IMR-90 (cell line): ENCODE measurements at regions not wholly inside any gene's neighbourhood (a gene's known extent, or its start where the extent isn't known, plus 50 kb on each side); places are given as distances from the start of the nearest gene placed in this dataset.

Source experiments
- ATAC-seq: fragments of 200-7000 bp; cut with Tn5 transposase; 2 replicates; pipeline ENCODE4 v1.9.1; 2020; ENCODE audit warnings: low read depth, mild to moderate bottlenecking, moderate library complexity
- BruUV-seq: library from RNA; stranded (reverse); fragments of 400-500 nt; replicated peaks from 2 replicates; lab custom pipeline; 2021; lab: Mats Ljungman, UMichigan
- CTCF ChIA-PET: fragments of 300-600 bp; formaldehyde crosslinking; extraction: SDS; loops from one replicate; lab custom pipeline; 2021; ENCODE audit warnings: antibody characterized with exemption; lab: Yijun Ruan, JAX
- POLR2A ChIA-PET: fragments of 300-600 bp; sonication (Branson Sonifier 250); formaldehyde crosslinking; loops from one replicate; lab custom pipeline; 2022; ENCODE audit warnings: antibody characterized with exemption; ENCODE audit not compliant: unreplicated experiment; lab: Charles Lee
- DNase-seq: peaks from one replicate; pipeline ENCODE4 v3.0.0; 2013
- H2AFZ ChIP-seq: replicated peaks from 2 replicates; pipeline ENCODE3; 2013; ENCODE audit warnings: low read length, mild to moderate bottlenecking; ENCODE audit not compliant: poor library complexity
- H2AK5ac ChIP-seq: 2 replicates; pipeline ENCODE4 v1.6.1; 2013; ENCODE audit warnings: low read depth, low read length, inconsistent platforms
- H2AK9ac ChIP-seq: replicated peaks from 2 replicates; pipeline ENCODE3; 2013; ENCODE audit warnings: mild to moderate bottlenecking, low read depth, low read length, moderate library complexity; ENCODE audit not compliant: poor library complexity
- H2BK120ac ChIP-seq: 2 replicates; pipeline ENCODE4 v1.6.1; 2013; ENCODE audit warnings: low read depth, low read length, inconsistent platforms
- H2BK15ac ChIP-seq: 3 replicates; pipeline ENCODE4 v1.6.1; 2013; ENCODE audit warnings: low read depth, low read length, inconsistent platforms
- H2BK20ac ChIP-seq: 2 replicates; pipeline ENCODE4 v1.6.1; 2013; ENCODE audit warnings: low read depth, mild to moderate bottlenecking, inconsistent platforms, low read length, moderate library complexity
- H2BK5ac ChIP-seq: 2 replicates; pipeline ENCODE4 v1.6.1; 2013; ENCODE audit warnings: mild to moderate bottlenecking, low read depth, low read length, inconsistent platforms; ENCODE audit not compliant: poor library complexity, severe bottlenecking
- H3K14ac ChIP-seq: replicated peaks from 2 replicates; pipeline ENCODE4 v1.6.1; 2013; ENCODE audit warnings: low read depth, low read length, inconsistent platforms
- H3K18ac ChIP-seq: 2 replicates; pipeline ENCODE4 v1.6.1; 2013; ENCODE audit warnings: low read depth, low read length, control low read depth
- H3K23ac ChIP-seq: 2 replicates; pipeline ENCODE4 v1.6.1; 2013; ENCODE audit warnings: low read depth, low read length, inconsistent platforms
- H3K27ac ChIP-seq: 2 replicates; pipeline ENCODE4 v1.5.1; 2013; ENCODE audit warnings: mild to moderate bottlenecking, control low read depth, low read length; ENCODE audit not compliant: insufficient read depth
- H3K27me3 ChIP-seq: 2 replicates; pipeline ENCODE4 v1.6.1; 2013; ENCODE audit warnings: low read length; ENCODE audit not compliant: control insufficient read depth, insufficient read depth
- H3K36me3 ChIP-seq: 2 replicates; pipeline ENCODE4 v1.6.1; 2013; ENCODE audit warnings: low read length, mixed read lengths; ENCODE audit not compliant: control insufficient read depth, insufficient read depth
- H3K4ac ChIP-seq: 2 replicates; pipeline ENCODE4 v1.6.1; 2013; ENCODE audit warnings: low read depth, low read length, inconsistent platforms
- H3K4me1 ChIP-seq: 2 replicates; pipeline ENCODE4 v1.6.1; 2013; ENCODE audit warnings: low read length, mixed read lengths; ENCODE audit not compliant: control insufficient read depth, insufficient read depth
- H3K4me2 ChIP-seq: 2 replicates; pipeline ENCODE4 v1.6.1; 2013; ENCODE audit warnings: low read depth, mild to moderate bottlenecking, control low read depth, low read length, moderate library complexity
- H3K4me3 ChIP-seq: 2 replicates; pipeline ENCODE4 v1.5.1; 2013; ENCODE audit warnings: low read depth, mild to moderate bottlenecking, control low read depth, low read length, moderate library complexity; ENCODE audit not compliant: insufficient read depth
- H3K56ac ChIP-seq: 2 replicates; pipeline ENCODE4 v1.6.1; 2013; ENCODE audit warnings: low read length, inconsistent platforms; ENCODE audit not compliant: insufficient read depth; ENCODE audit errors: extremely low read depth
- H3K79me1 ChIP-seq, 2 experiments: 2 replicates each; pipeline ENCODE4 v1.6.1; 2013; ENCODE audit warnings: low read length in 2 of 2, inconsistent platforms in 1 of 2, low read depth in 1 of 2
- H3K9ac ChIP-seq: 2 replicates; pipeline ENCODE4 v1.6.1; 2013; ENCODE audit warnings: low read depth, low read length, control low read depth
- H3K9me1 ChIP-seq: 2 replicates; pipeline ENCODE4 v1.6.1; 2013; ENCODE audit warnings: low read length, inconsistent platforms; ENCODE audit not compliant: insufficient read depth
- H3K9me3 ChIP-seq: 2 replicates; pipeline ENCODE4 v1.6.1; 2013; ENCODE audit warnings: low read length; ENCODE audit not compliant: control insufficient read depth, insufficient read depth
- H4K20me1 ChIP-seq: 2 replicates; pipeline ENCODE4 v1.6.1; 2013; ENCODE audit warnings: low read length, inconsistent platforms; ENCODE audit not compliant: insufficient read depth
- H4K5ac ChIP-seq: 2 replicates; pipeline ENCODE4 v1.6.1; 2013; ENCODE audit warnings: mild to moderate bottlenecking, low read depth, low read length, control low read depth
- H4K8ac ChIP-seq, 2 experiments: 2 replicates each; pipeline ENCODE4 v1.6.1; 2013; ENCODE audit warnings: low read depth in 2 of 2, low read length in 2 of 2, control low read depth in 1 of 2, inconsistent platforms in 1 of 2
- H4K91ac ChIP-seq: 2 replicates; pipeline ENCODE4 v1.6.1; 2013; ENCODE audit warnings: low read depth, low read length, inconsistent platforms; ENCODE audit not compliant: insufficient read depth
- MAFK ChIP-seq: IDR thresholded peaks from 2 replicates; pipeline ENCODE4 v1.6.1; 2012; ENCODE audit warnings: low read depth, low read length, improper control_type of control experiment
- WGBS, 2 experiments: methylation state at CpG; one replicate each; pipeline versions ENCODE4 v1.1.5 to v1.1.7; 2013; ENCODE audit warnings: missing lambda C conversion rate in 2 of 2; ENCODE audit not compliant: insufficient read length in 1 of 2; ENCODE audit errors: extremely low coverage in 2 of 2; 5-methylcytosine and 5-hydroxymethylcytosine counted together
- dilution Hi-C: fragments of 300-500 bp; cut with HindIII; formaldehyde crosslinking; loops from one replicate; pipeline ENCODE4 v1.14.3; 2018; ENCODE audit warnings: low sequenced_read_pairs; ENCODE audit not compliant: unreplicated experiment
- in situ Hi-C: fragments of 300-500 bp; cut with MboI; formaldehyde crosslinking; loops from 3 replicates; pipeline ENCODE4 v1.14.3; 2019; ENCODE audit warnings: low sequenced_read_pairs, inconsistent platforms, mixed read lengths
- intact Hi-C: fragments of 100-400 bp; cut with micrococcal nuclease; formaldehyde crosslinking; loops from 2 replicates; pipeline ENCODE4 v1.10.0; 2022

GRCh38 chr2:106296182-106296815 is 102.2 kb upstream of the UXS1 start:
- no peaks in the 10 kb centered on the region for H3K9me3 ChIP-seq
- no peak overlapping the region for H3K4me2 ChIP-seq
- no peak overlapping the region for H2BK120ac ChIP-seq
- no peak overlapping the region for H2BK5ac ChIP-seq
- no peak overlapping the region for H4K91ac ChIP-seq
- no peaks in the 10 kb centered on the region for H3K4me1 ChIP-seq
- CTCF ChIA-PET, result no interaction called here
- H3K14ac ChIP-seq, result no peak overlapping the region
- no peak overlapping the region for H3K27ac ChIP-seq
- H3K9ac ChIP-seq, result no peak overlapping the region
- no peak overlapping the region for H2AK5ac ChIP-seq
- in situ Hi-C loops, result no loop called here
- H4K8ac ChIP-seq, result no peak overlapping the region
- no peak overlapping the region for H2AFZ ChIP-seq
- no peak for TF ChIP-seq MAFK
- no peak overlapping the region for H4K5ac ChIP-seq
- H2AK9ac ChIP-seq, result no peak overlapping the region
- H3K4me3 ChIP-seq, result no peak overlapping the region
- H3K36me3 ChIP-seq, result no peaks in the 10 kb centered on the region
- no peak overlapping the region for H2BK15ac ChIP-seq
- H3K56ac ChIP-seq, result no peak overlapping the region
- no CpG with 5 or more reads among the region's 8 CpGs for WGBS, 2 experiments
- dilution Hi-C loops, result no loop called here
- H3K18ac ChIP-seq, result no peak overlapping the region
- H3K27me3 ChIP-seq, result no peaks in the 10 kb centered on the region
- H4K20me1 ChIP-seq, result no peaks in the 10 kb centered on the region
- H3K9me1 ChIP-seq, result no peaks in the 10 kb centered on the region
- ATAC-seq (no peak), DNase-seq (no peak)
- BruUV-seq, result no TSS peak
- no peak overlapping the region for H2BK20ac ChIP-seq
- H3K4ac ChIP-seq, result no peak overlapping the region
- POLR2A ChIA-PET, result no interaction called here
- intact Hi-C loops, result no loop called here
- H3K79me1 ChIP-seq, result no peaks in the 10 kb centered on the region
- H3K23ac ChIP-seq, result no peak overlapping the region
